NCI-H2029 treated with DMSO at 0.1 percent for 48 hours (cell line): ENCODE measurements at regions not wholly inside any gene's neighbourhood (a gene's known extent, or its start where the extent isn't known, plus 50 kb on each side); places are given as distances from the start of the nearest gene placed in this dataset.
A peak's percentile ranks its signal among the peaks of the same experiment; 100 is the strongest.
"Not testable (repeated sequence)": the region's sequence is repeated elsewhere in the genome, so short reads cannot be mapped to it uniquely, and the experiment has no call there.

ENCODE experiments used
- DNase-seq: peaks from one replicate; lab custom pipeline; 2025; lab: John Stamatoyannopoulos, UW

DNA sequence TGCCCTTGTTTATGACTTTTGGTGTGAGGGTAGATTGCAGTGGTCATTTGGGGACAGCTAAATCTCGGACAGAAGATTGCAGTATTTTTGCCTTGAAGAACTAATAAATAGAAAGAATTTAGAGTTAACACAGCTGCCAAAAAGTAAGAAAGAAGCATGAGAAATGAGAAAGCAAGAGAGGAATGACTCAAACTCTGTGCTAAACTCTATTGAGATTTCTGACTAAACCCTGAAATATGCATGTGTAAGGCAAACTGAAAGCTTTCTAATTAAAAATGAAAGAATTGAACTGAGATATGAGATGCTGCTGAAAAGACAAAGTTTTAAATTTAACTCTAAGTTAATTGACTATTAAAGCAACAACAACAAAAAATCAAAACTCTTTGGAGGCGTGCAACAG lies 791.3 kb downstream of the RAB28 start:
- no peak for DNase-seq

DNA sequence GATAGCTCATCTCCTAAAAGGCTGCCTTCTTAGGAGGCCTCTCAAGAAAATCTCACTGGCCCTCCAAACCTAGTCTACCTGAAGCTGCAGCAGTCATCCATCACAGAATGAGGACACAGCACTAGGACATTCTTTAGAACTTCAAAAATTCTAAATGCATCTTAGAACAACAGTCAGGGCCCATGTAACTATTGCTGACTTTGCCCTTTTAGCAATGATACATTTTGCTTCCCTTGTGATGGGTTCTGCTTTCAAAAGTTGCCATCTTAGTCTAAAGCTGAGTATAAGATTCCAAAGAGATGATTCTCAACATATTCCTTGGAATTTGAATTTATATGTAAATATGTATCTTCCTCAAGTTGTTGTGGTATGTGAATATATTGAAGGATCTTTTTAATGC lies 793.0 kb downstream of the RAB28 start:
- no peak for DNase-seq

DNA sequence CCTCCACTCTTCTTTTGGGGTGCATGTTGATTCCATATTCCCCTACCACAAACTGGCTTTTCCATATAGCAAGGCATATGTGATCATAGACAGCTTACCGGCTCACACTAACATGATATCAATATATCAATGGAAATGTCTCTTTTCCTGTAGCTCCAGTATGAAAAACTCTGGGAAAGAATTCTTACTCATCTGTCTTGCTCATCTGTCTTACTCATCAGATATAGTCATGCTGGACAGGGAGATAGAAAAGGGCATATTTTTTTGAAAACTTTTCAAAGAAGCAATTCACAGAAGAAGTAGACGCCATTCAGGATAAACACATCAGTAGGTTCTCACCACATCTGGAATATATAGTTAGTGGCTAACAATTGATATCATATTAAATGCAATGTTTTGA lies 794.7 kb downstream of the RAB28 start:
- no peak for DNase-seq

DNA sequence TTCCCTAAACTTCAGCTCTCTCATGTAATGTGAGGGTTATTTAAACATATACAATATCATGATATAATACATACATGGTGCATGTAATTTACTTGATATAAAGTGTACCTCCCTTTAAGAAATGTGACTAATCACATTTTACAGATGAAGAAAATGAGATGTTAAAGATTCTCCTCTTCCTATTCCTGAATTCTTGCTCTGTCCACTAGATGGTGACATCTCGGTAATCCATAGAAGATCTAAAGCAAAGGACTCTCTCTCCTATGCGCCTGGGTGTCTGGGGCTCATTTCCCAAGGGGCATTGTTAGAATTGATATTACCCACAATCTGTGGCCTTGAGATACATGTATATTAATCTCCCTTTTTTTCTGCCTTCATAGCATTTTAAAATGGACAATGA lies 804.9 kb downstream of the RAB28 start:
- DNase-seq: no peak

DNA sequence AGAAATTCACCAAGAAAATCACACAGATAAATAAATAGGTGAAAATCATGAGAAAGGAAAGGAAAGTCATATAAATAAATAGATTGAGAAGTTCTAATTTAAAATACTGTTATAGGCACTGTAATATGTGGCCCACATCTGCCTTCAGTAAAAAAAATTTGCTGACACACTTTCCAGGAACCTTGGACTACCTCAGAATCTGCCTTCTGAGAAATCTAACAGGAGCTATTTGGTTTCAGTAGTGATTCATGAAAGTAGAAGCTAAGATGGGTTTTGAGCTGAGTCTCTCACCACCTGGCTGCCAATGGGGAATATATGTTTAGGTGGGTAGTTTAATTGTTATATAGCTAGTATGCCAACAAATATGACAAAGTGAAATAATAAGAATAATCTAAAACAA lies 810.0 kb downstream of the RAB28 start:
- DNase-seq: no peak

DNA sequence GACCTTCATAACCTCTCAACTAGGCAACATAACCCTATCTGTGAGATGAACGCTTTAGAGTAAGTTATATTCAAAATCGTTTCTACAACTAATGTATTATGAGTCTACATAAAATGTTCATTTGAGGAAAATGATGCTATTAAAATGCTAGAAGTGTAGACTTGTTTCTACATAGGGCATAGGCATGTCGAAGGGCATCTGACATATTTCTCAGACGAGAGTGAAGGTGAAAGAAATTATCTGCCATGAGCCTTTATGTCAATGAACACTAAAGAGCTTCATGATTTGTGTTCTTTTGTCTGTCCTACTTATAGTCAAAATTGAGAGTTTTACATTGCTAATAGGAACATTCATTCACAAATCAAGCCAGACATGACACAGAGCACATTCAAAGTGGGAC lies 811.8 kb downstream of the RAB28 start:
- no peak for DNase-seq

DNA sequence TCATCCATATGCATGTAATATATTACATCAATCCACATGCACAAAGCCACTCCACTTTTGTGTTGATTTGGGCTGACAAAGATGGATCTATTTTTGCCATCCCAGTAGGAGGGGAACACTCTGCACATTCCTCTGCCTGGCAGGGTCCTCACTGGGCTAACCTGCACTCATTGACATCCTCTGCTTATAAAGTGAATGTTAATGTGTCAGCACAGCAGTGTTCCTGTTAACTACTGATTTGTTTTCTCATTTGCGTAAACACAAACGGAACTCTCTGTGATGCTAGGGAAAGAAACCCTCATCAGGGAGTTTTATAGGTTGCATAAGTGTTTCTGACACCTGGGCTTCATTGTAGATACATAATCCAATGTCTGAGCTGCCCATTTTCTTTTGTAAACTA lies 826.0 kb downstream of the RAB28 start:
- no peak for DNase-seq

DNA sequence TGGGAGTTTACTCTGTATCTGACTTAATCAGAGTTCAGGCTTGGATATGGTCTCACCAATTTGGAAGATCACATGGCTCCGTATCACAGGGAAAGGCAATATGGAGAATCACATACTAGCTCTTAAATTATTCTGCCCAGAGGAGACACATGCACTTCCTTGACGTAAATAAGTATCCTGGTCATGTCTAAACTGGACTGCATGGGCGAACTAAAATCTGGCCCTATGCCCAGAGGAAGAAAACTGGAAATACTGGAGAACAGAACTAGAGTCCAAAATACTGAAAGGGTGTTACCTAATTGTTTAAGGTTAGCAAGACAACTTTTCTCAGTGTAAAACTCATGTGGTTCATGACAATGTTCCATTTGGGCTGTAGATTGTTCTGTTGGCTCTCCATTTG lies 832.3 kb downstream of the RAB28 start:
- DNase-seq: no peak

DNA sequence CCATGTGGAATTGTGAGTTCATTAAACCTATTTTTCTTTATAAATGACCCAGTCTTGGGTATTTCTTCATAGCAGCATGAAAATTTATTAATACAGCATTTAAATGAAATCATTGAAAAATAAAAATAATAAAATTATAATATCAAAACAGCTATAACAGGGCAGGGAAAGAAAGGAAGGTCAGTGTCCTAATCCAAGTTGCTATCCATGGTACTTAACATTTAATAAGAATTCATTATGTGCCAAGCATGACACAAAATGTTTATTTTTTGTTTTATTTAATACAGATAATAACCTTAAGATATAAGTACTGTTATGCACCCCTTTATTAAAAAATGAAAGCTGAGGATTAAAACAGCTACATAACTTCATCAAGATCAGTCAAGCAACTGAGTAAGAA lies 838.4 kb downstream of the RAB28 start:
- no peak for DNase-seq

DNA sequence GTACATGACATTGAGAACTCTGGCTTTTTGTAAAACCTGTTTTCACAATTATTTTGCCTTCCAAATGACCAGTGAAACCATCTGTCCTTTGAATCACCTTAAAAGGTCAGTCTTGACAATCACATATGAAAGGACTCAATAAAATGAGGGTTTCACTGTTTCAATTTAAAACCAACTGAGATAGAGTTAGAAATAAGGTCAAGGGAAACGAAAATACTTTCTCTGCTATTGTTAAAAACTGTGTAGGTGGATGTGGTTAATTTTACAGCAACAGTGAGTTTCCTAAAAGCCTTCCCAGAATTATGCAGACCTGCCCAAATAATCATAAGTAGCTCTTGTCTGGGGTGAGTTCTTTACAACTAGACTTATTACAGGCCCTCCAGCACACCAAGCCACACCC lies 839.9 kb downstream of the RAB28 start:
- DNase-seq: no peak

DNA sequence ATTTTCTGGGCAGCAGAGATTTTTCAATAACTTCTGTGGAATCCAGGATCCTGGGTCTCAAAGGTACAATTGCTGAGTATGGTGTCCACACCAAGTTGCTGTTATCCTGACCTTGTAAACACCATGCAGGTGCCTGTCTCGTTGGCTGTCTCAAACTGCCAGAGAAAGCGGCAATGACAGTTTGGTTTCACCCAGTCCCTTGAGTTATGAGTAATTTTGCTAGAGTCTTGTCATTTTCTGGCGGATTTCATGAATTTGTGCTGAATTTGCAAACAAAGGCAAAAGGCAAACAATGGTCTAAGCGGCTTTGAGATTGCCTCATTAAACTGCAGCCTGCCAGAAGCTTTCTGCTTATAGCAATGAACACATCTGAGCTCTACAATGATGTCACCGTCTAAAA lies 847.9 kb downstream of the RAB28 start:
- DNase-seq: no peak

DNA sequence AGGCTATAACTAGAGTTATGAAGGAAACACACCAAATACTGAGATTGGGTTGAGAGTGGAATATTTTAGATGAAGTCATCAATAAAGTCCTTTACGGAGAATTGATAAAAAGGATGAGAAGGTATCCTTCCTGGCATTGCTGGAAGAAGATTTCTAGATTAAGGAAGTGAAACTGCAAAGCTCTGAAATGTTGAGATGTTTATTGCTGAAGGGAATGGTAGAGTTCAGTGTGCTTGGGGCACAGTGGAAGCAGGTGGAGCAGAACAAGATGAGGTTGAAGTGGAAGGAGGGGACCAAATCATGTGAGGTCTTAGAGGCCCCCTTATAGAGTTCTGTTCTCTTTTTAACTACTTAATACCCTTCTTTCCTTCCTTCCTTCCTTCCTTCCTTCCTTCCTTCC lies 848.5 kb downstream of the RAB28 start:
- no peak for DNase-seq

DNA sequence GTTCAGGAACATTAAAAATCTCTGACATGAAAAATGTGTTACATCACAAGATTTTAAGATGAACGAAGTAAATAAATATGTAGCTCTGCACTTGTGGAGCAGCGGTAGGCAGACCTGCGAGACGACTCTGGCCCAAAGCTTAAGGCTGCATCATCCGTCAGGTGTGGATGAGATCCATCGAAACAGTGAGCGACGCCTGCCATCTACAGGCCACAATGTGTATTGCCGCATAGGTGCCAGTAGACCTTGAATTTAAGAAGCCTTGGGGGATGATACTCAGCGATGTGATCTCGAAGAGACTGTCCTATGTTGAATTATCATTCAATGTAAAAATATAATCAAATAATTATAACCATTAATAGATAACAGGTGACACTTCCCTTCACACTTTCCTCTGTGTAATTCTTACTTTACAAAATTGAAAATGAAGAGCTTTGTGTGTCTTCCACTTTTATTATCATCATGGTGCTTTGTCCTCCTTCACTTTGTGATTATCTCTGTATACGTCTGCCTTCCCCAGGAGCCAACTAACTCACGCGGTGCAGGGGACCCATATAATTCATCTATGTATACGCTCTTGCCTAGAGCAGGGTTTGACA lies 851.0 kb downstream of the RAB28 start:
- DNase-seq: peak; percentile 50

DNA sequence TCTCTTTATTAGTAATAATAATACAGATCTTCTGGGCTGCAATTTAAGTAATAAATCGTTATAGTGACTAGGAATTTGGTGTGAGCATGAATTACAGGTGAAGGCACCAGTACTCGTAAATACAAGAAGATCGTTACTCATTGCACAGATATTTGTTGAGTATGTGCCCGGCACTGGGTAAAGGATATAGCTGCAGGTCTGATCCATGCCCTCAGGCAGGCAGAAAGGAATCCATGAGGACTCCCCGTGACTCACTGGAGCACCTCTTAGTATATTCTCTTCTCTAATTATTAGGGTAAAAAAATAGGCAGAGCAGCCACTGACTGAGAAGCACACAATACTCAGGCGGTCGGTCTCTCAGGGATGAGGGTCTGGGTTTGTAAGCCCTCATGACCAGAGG lies 868.3 kb downstream of the RAB28 start:
- no peak for DNase-seq

DNA sequence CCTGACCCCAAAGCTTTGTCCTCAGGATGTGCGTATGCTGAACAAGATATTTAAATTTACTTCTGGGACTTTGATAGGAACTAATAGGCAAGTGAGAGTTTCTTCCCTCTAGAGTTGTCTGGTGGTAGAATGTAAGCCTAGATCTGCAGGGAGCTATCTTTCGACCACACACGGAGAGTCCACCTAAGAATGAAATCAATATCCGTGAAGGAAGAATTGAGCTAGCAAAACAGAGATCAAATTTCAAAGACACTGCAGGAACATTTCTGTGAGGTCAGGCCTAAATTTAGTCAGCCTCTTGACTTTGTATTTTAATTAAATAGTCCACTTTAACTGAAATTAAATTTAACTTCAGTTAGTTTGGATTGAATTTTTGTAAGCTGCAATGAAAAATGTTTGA lies 871.3 kb downstream of the RAB28 start:
- no peak for DNase-seq

DNA sequence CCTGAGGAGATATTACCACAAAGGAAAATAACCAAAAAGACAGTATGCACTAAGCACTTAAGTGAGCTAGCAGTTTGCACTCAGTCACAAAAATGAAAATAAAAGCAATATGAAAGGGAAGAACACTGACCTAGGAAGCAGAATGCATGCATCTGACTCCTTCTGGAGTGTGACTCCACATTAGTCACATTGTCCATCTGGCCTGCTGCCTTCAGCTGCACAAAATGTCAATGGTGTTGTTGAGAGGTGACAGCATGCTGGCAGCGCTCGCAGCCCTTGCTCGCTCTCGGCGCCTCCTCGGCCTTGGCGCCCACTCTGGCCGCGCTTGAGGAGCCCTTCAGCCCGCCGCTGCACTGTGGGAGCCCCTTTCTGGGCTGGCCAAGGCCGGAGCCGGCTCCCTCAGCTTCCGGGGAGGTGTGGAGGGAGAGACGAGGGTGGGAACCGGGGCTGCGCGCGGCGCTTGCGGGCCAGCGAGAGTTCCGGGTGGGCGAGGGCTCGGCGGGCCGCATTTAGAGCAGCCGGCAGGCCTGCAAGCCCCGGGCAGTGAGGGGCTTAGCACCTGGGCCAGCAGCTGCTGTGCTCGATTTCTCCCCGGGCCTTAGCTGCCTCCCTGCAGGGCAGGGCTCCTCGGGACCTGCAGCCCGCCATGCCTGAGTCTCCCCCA lies 874.8 kb downstream of the RAB28 start:
- DNase-seq: not testable (repeated sequence)

DNA sequence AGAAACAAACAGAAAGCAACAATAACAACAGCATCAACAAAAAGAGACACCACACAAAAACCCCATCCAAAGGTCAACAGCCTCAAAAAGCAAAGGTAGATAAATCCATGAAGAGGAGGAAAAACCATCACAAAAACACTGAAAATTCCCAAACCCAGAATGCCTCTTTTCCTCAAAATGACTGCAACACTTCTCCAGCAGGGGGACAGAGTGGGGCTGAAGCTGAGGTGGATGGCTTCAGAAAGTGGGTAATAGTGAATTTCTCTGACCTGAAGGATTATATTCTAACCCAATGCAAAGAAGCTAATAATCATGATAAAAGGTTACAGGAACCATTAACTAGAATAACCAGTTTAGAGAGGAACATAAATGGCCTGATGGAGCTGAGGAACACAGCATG lies 888.2 kb downstream of the RAB28 start:
- no peak for DNase-seq

DNA sequence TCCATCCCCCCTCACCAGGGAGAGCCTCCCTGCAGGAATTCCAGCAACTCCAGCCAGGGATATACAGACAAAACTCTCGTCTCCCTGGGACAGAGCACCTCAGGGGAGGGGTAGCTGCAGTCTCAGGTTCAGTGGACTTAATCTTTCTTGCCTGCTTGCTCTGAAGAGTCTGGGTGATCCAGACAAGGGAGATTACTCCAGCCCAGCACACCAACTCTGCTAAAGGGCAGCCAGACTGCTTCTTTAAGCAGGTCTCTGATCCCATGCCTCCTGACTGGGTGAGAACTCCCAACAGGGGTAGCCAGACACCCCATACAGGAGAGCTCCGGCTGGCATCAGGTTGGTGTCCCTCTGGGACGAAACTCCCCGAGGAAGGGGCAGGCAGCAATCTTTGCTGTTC lies 888.7 kb downstream of the RAB28 start:
- DNase-seq: no peak

DNA sequence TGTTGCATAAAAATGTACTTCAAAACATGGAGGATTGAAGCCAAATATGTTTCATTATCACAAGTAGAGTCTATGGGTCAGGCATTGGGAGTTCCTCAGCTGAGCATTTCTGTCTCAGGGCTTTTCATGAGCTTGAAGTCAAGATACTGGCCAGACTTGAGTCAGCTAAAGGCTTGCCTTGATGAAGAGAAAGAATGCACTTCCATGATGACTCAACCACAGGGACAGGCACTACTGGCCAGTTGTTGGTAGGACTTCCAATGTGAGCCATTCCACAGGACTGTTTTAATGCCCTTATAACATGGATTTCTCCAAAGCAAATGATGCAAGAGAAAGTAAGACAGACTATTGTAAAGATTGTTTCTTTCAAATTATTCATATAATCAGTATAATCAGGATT lies 895.6 kb downstream of the RAB28 start:
- DNase-seq: no peak

DNA sequence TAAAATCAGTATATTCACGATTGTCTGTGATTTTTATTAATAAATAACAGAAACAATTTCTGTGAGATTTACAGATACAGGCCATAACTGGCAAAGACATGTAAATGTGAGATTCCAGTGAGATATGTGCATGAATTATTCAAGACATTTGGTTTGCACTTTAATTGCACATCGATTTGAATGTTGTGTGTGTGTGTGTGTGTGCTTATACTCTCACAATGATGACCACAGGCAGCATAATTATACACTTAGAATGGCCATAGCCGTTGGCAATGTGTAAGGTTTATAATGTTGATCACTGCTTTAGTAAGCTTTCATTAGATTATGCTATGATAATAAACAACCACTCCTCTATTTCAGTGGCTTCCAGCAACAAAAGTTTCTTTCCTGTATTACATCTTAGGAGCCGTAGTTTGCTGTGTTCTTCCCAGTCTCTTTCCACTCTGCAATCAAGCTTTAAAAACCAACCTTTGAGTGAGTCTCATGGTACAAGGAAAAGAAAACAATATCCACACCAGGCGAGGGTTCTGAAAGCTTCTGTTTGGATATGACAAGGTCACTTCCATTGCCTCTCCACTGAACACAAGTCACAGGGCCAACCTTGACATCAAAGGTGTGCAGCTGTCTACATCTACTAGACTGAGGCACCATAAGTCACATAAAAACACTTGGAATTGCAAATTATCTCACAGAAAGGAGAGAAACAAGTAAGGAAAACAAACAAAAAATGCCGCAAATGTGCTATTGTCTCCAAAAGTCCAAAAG lies 897.7 kb downstream of the RAB28 start:
- DNase-seq: no peak

DNA sequence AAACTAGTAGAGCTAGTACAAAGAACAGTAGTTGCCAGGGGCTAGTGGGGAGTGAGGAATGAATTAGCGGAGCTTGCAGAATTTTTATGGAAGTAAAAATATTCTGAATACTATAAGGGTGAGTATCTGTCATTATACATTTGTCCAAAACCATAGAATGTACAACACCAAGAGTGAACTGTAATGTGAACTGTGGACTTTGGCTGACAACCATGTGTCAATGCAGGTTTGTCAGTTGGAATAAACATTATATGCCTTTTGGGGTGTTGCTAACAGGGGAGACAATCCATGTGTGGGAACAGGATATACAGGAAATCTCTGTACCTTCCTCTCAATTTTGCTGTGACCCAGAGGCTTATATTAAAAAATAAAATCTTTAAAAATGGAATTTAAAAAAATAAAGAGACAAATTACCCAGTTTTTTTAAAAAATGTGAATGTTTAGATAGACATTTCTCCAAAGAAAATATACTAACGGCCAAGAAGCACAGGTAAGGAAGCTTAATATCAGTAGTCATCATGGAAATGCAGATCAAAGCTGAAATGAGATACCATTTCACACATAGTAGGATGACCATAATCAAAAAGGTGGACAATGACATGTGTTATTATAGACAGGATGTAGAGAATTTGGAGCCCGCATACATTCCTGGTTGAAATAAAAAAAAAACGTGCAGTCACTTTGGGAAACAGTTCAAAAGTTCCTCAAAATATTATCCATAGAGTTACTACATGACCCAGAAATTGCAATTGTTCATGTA lies 899.8 kb downstream of the RAB28 start:
- DNase-seq: no peak

DNA sequence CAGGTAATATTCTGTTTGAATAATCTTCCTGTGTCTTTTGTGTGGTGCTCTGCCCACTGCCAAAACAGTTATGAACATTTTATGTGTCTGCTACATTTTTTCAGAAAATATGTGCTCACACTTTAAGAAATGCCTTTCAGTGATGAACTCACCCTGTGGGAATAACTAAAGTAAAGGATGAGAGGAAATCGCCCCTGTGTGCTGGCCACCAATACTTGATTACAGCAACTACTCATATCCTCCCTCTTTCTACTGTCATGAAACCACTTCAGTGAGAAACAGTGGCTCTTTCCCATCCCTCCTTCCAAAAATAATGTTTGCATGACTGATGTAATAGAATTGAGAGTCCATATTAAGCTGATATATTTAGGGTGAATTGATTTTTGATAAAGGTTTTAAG lies 900.9 kb downstream of the RAB28 start:
- no peak for DNase-seq

DNA sequence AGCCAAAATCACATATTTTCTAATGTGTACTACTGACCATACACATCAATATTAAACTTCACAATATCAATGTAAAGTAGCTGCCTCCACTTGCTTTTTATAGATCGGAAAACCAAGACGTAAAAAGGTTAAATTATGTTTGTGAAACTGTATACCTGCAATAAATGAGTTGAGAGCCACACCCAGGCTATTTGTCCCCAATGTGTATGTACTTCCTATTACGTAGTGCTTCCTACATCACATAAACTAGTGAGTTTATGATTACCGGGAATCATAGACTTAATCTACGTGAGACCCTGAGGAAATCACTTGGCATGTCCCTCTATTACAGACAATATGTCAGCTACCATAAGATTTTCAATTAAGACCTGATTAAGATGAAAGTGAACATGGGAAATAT lies 903.4 kb downstream of the RAB28 start:
- no peak for DNase-seq
